ENCODE measurements at regions not wholly inside any gene's neighbourhood (a gene's known extent, or its start where the extent isn't known, plus 50 kb on each side); places are given as distances from the start of the nearest gene placed in this dataset.

DNA sequence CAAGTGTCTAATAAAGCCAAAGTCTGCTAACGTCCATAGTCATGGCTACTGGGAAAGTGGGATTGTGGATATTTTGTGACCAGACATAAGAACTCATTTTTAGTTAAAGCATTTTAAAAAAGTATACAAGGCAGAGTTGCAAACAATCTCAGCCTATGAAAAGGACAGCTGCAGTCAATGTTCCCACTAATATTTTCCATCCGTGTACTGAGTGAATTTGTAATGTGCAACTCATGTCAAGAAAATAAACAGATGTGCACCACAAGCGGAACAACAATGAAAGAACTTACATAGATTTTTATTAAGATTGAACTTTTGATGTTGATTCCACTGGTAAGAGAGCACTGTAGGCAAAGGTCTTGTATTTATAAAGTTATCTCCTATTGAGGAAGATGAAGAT, 231.3 kb upstream of the SEMA6D start:
- no peak for DNase-seq (ENCODE audit: low spot score, unreplicated experiment)
- Mint-ChIP-seq H3K27me3 (no peaks in the 10 kb centered on the region), H3K9me3 (ENCODE audit: low read depth) (no peaks in the 10 kb centered on the region), H3K36me3 (ENCODE audit: insufficient read depth) (no peaks in the 10 kb centered on the region), H3K4me1 (ENCODE audit: low read depth) (no peaks in the 10 kb centered on the region), H3K27ac (no peak overlapping the region), H3K4me3 (ENCODE audit: low read depth) (no peak overlapping the region)
- TF ChIP-seq, protein P1, sequence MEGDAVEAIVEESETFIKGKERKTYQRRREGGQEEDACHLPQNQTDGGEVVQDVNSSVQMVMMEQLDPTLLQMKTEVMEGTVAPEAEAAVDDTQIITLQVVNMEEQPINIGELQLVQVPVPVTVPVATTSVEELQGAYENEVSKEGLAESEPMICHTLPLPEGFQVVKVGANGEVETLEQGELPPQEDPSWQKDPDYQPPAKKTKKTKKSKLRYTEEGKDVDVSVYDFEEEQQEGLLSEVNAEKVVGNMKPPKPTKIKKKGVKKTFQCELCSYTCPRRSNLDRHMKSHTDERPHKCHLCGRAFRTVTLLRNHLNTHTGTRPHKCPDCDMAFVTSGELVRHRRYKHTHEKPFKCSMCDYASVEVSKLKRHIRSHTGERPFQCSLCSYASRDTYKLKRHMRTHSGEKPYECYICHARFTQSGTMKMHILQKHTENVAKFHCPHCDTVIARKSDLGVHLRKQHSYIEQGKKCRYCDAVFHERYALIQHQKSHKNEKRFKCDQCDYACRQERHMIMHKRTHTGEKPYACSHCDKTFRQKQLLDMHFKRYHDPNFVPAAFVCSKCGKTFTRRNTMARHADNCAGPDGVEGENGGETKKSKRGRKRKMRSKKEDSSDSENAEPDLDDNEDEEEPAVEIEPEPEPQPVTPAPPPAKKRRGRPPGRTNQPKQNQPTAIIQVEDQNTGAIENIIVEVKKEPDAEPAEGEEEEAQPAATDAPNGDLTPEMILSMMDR (IDR thresholded peaks at IDR 0.05; ENCODE audit: unreplicated experiment) = no peak

DNA sequence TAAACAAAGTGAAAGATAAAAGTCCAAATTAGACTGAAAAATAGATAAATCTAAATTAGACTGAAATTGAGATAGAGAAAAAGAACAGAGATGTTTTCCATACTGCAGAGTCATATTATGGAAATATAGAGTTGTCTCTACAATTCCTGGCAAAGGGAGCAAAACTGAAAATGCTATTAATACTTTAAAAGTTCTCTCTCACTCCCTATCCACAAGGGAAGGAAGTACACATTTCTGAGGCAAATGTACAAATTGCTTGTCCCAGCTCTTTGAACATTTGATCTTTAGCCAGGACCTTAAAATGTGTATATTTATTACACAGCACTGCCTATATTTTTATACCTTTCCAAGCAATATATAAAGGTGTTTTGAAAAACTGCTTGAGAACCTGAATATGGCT, 225.1 kb upstream of the SEMA6D start:
- Mint-ChIP-seq H3K9me3 (ENCODE audit: low read depth) (no peaks in the 10 kb centered on the region), H3K36me3 (ENCODE audit: insufficient read depth) (no peaks in the 10 kb centered on the region), H3K4me1 (ENCODE audit: low read depth) (no peaks in the 10 kb centered on the region), H3K27me3 (no peaks in the 10 kb centered on the region), H3K27ac (no peak overlapping the region), H3K4me3 (ENCODE audit: low read depth) (no peak overlapping the region)
- no peak for DNase-seq (ENCODE audit: low spot score, unreplicated experiment)
- TF ChIP-seq, protein P1 (IDR thresholded peaks at IDR 0.05; ENCODE audit: unreplicated experiment) = no peak

DNA sequence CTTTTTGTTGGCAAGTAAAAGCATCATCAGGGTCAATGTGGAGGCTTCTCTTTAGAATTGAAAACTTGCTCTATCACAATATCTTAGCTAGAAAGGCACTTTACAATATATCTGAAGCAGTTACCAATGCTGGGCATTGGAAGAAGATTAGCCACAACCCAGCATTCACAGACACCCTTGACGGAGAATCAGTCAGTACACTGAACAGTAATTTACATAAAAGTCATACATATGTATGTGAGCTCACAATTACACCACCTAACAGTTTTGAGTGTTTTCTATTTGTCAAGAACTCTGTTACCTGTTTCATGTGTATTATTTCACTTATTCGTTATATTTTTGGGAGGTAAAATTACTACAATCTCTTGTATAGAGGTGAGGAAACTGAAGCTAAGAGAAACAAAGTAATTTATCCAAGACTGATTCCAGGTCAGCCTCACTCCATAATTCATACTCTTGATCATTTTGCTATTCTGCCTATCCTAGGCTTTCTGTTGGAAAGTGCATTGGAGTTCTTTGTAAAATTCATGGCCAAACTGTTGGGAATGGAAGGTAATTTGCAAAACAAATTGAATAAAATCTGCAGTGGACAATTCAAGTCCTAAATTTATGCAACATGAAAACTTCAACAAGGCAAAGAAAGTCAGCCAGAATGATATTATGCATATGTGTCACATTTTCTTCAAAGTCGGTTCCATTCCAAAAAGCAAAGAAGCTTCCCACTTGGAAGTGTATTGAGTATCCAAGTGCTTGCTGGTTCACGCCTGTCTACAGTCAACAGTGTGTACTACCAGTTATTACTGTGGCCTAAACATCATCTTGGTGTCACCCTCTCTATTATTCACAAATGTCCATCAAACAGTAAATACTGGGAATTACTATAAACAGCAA, 223.7 kb upstream of the SEMA6D start:
- H3K36me3 Mint-ChIP-seq (ENCODE audit: insufficient read depth) = no peaks in the 10 kb centered on the region
- H3K4me3 Mint-ChIP-seq (ENCODE audit: low read depth) = no peak overlapping the region
- no peak for DNase-seq (ENCODE audit: low spot score, unreplicated experiment)
- TF ChIP-seq, protein P1 (IDR thresholded peaks at IDR 0.05; ENCODE audit: unreplicated experiment) = no peak
- no peaks in the 10 kb centered on the region for H3K4me1 Mint-ChIP-seq (ENCODE audit: low read depth)
- no peak overlapping the region for H3K27ac Mint-ChIP-seq
- no peaks in the 10 kb centered on the region for H3K9me3 Mint-ChIP-seq (ENCODE audit: low read depth)
- no peaks in the 10 kb centered on the region for H3K27me3 Mint-ChIP-seq

DNA sequence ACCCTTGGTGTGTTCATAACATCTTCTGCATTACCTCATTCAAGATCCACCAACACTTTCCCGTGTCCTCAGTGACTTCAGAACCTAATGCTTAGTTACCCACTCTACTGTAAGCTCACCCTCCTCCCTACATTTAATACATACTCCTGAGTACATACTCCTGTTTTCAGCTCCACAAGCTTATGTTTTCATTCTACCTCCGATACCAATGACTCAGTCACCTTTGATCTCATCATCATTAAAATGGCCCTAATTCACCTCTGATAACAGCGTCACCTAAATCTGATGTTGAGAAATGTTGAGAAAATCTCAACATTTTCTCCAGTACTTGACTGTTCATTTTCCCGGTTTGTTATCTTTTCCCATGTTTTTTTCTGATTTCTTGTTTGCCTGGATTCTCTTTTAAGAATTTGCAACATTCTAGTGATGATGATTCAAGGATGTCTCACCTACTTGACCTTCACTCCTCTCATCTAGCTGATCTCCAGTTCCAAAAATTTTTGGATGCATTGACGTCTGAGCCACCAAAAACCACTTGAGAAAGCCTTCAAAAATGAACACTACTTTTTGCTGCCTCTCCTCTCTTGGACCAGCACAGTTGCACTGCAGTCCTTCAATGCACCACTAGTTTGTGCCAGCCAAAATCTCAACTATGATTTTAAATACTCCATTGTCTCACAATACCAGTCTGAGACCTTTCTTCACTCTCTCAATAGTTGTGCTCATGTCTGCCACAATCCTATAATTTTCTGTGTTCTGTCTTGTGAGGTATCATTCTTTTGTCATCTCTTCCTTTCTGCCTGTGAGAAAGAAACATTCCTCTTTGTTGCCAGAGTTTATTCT, 220.7 kb upstream of the SEMA6D start:
- H3K4me1 Mint-ChIP-seq (ENCODE audit: low read depth) = no peaks in the 10 kb centered on the region
- no peak for DNase-seq (ENCODE audit: low spot score, unreplicated experiment)
- TF ChIP-seq, protein P1 (IDR thresholded peaks at IDR 0.05; ENCODE audit: unreplicated experiment) = peak; percentile 21

DNA sequence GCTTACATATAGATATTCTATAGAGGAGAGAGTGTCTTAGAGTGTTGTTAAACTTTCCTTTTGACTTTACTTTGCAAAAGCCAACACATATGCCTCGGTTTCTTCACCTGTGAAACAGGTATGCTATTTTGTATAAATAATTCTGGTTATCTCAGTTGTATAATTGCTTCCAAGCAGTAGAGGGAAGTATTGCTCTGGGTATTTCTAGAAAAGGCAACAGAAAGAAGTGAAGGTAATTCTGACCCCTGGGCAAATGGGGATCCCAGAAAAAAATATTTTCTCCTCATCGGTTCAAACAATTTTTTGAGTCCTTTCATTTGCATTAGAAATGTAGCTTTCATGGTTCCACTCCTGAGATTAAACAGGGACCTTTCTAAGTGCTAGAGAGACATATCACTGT, 216.5 kb upstream of the SEMA6D start:
- H3K27me3 Mint-ChIP-seq = no peaks in the 10 kb centered on the region
- H3K36me3 Mint-ChIP-seq (ENCODE audit: insufficient read depth) = no peaks in the 10 kb centered on the region
- no peak overlapping the region for H3K4me3 Mint-ChIP-seq (ENCODE audit: low read depth)
- H3K9me3 Mint-ChIP-seq (ENCODE audit: low read depth) = no peaks in the 10 kb centered on the region
- TF ChIP-seq, protein P1 (IDR thresholded peaks at IDR 0.05; ENCODE audit: unreplicated experiment) = peak; percentile 9
- H3K4me1 Mint-ChIP-seq (ENCODE audit: low read depth) = no peaks in the 10 kb centered on the region
- DNase-seq (ENCODE audit: low spot score, unreplicated experiment) = no peak
- no peak overlapping the region for H3K27ac Mint-ChIP-seq

More for the DNA sequence above, 220.7 kb upstream of the SEMA6D start:
- no peak overlapping the region for H3K27ac Mint-ChIP-seq
- no peak overlapping the region for H3K4me3 Mint-ChIP-seq (ENCODE audit: low read depth)
- H3K36me3 Mint-ChIP-seq (ENCODE audit: insufficient read depth) = no peaks in the 10 kb centered on the region
- H3K9me3 Mint-ChIP-seq (ENCODE audit: low read depth) = no peaks in the 10 kb centered on the region
- H3K27me3 Mint-ChIP-seq = no peaks in the 10 kb centered on the region

All from progenitor cell of endocrine pancreas (in vitro differentiated cells).